ENCODE measurements at regions not wholly inside any gene's neighbourhood (a gene's known extent, or its start where the extent isn't known, plus 50 kb on each side); places are given as distances from the start of the nearest gene placed in this dataset.

DNA sequence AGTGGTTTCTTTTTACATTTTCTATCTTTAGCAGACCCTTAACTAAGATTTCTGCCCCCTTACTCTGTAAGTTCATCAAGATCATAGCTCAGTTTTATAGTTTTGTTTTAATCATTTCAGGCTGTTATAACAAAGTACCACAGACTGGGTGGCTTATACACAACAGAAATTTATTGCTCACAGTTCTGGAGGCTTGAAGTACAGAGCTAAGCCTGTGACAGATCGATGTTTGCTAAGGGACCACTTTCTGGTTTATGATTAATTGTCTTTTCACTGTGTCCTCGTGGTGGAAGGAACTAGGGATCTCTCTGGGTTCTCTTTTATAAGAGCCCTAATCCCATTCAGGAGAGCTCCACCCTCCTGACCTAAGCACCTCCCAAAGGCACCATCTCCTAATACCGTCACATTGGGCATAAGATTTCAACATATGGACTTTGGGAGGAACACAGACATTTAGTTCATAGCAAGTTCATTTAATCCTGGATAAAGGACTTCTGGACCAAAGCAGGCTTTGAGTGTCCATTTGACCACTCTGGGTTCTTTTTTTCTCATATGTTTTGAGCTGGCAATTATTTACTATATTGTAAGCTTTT lies 137.0 kb upstream of the IL15 start:
- FAIRE-seq (no peak), ATAC-seq (no peak), DNase-seq (ENCODE audit: extremely low read depth in 1 of 4, low spot score in 3 of 4) (no peak)
- POLR2A ChIA-PET, result no interaction called here
- CTCF ChIA-PET (ENCODE audit: low intra/inter-chr PET ratio), result no interaction called here
- no TSS peak for BruUV-seq (replicated peaks)
- WGBS (ENCODE audit: insufficient coverage, low coverage, missing lambda C conversion rate), result 0% methylated on average over 3 of the region's 3 CpGs
- no peaks in the 10 kb centered on the region for H3K36me3 ChIP-seq (ENCODE audit: control insufficient read depth, insufficient read depth, low read length)
- intact Hi-C loops (cut with micrococcal nuclease), result no loop called here
- H2AFZ ChIP-seq (ENCODE audit: low read depth, low read length), result no peak overlapping the region
- no peaks in the 10 kb centered on the region for H4K20me1 ChIP-seq (replicated peaks; ENCODE audit: control insufficient read depth, insufficient read depth, low read length)
- no peak overlapping the region for H3K27ac ChIP-seq (ENCODE audit: extremely low read depth, low read depth, low read length)
- H3K4me3 ChIP-seq, result no peak overlapping the region
- no peaks in the 10 kb centered on the region for H3K4me1 ChIP-seq (replicated peaks in 1 of 2; ENCODE audit: control insufficient read depth in 2 of 2, insufficient read depth in 2 of 2, low read length in 2 of 2)
- no peak overlapping the region for H3K9ac ChIP-seq (ENCODE audit: insufficient read depth in 1 of 2, low read depth in 2 of 2, low read length in 2 of 2)
- no peak overlapping the region for H3K4me2 ChIP-seq (ENCODE audit: insufficient read depth, low read length)
- H3K79me2 ChIP-seq (ENCODE audit: control insufficient read depth, insufficient read depth, low read length), result no peaks in the 10 kb centered on the region
- in situ Hi-C loops (cut with MboI), result no loop called here
- H3K9me3 ChIP-seq (replicated peaks; ENCODE audit: control insufficient read depth, insufficient read depth, low read depth, low read length), result no peaks in the 10 kb centered on the region
- H3K27me3 ChIP-seq (ENCODE audit: control insufficient read depth in 2 of 2, insufficient read depth in 2 of 2, low read length in 2 of 2), result no peaks in the 10 kb centered on the region
- H3K9me1 ChIP-seq (ENCODE audit: control insufficient read depth, insufficient read depth, low read length), result no peaks in the 10 kb centered on the region
- TF ChIP-seq, protein P1, sequence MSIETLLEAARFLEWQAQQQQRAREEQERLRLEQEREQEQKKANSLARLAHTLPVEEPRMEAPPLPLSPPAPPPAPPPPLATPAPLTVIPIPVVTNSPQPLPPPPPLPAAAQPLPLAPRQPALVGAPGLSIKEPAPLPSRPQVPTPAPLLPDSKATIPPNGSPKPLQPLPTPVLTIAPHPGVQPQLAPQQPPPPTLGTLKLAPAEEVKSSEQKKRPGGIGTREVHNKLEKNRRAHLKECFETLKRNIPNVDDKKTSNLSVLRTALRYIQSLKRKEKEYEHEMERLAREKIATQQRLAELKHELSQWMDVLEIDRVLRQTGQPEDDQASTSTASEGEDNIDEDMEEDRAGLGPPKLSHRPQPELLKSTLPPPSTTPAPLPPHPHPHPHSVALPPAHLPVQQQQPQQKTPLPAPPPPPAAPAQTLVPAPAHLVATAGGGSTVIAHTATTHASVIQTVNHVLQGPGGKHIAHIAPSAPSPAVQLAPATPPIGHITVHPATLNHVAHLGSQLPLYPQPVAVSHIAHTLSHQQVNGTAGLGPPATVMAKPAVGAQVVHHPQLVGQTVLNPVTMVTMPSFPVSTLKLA (conservative IDR thresholded peaks at IDR 0.05), result no peak
- TF ChIP-seq HMGN3 (IDR thresholded peaks at IDR 0.05; ENCODE audit: borderline replicate concordance, extremely low read depth, insufficient read length, low read depth, low read length) (no peak), NR4A1 (CRISPR knock-in tag; IDR thresholded peaks at IDR 0.05) (no peak), NR4A1 (tag; IDR thresholded peaks at IDR 0.05) (no peak), ZC3H4 (CRISPR knock-in tag; IDR thresholded peaks at IDR 0.05; ENCODE audit: borderline replicate concordance) (no peak), FIP1L1 (IDR thresholded peaks at IDR 0.05; ENCODE audit: low read depth, low read length, poor library complexity, severe bottlenecking) (no peak), PURB (CRISPR knock-in tag; IDR thresholded peaks at IDR 0.05; ENCODE audit: low read depth) (no peak), FOS (IDR thresholded peaks at IDR 0.05; ENCODE audit: extremely low read depth, insufficient read length) (no peak), SRSF1 (IDR thresholded peaks at IDR 0.05; ENCODE audit: low read depth, low read length) (no peak), HMBOX1 (IDR thresholded peaks at IDR 0.05) (no peak), ZNF140 (CRISPR knock-in tag; IDR thresholded peaks at IDR 0.05) (no peak), KLF6 (CRISPR knock-in tag; IDR thresholded peaks at IDR 0.05; ENCODE audit: borderline replicate concordance) (no peak), TEAD2 (tag; IDR thresholded peaks at IDR 0.05) (no peak), L3MBTL2 (IDR thresholded peaks at IDR 0.05) (no peak), ZNF354B (CRISPR knock-in tag; IDR thresholded peaks at IDR 0.05) (no peak), HDGF (IDR thresholded peaks at IDR 0.05) (no peak)
- TF ChIP-seq, protein P2, sequence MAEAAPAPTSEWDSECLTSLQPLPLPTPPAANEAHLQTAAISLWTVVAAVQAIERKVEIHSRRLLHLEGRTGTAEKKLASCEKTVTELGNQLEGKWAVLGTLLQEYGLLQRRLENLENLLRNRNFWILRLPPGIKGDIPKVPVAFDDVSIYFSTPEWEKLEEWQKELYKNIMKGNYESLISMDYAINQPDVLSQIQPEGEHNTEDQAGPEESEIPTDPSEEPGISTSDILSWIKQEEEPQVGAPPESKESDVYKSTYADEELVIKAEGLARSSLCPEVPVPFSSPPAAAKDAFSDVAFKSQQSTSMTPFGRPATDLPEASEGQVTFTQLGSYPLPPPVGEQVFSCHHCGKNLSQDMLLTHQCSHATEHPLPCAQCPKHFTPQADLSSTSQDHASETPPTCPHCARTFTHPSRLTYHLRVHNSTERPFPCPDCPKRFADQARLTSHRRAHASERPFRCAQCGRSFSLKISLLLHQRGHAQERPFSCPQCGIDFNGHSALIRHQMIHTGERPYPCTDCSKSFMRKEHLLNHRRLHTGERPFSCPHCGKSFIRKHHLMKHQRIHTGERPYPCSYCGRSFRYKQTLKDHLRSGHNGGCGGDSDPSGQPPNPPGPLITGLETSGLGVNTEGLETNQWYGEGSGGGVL (CRISPR knock-in tag; IDR thresholded peaks at IDR 0.05), result no peak
- TF ChIP-seq, protein P3, sequence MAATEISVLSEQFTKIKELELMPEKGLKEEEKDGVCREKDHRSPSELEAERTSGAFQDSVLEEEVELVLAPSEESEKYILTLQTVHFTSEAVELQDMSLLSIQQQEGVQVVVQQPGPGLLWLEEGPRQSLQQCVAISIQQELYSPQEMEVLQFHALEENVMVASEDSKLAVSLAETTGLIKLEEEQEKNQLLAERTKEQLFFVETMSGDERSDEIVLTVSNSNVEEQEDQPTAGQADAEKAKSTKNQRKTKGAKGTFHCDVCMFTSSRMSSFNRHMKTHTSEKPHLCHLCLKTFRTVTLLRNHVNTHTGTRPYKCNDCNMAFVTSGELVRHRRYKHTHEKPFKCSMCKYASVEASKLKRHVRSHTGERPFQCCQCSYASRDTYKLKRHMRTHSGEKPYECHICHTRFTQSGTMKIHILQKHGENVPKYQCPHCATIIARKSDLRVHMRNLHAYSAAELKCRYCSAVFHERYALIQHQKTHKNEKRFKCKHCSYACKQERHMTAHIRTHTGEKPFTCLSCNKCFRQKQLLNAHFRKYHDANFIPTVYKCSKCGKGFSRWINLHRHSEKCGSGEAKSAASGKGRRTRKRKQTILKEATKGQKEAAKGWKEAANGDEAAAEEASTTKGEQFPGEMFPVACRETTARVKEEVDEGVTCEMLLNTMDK (IDR thresholded peaks at IDR 0.05; ENCODE audit: borderline replicate concordance, insufficient read depth, low read depth, low read length, poor library complexity, severe bottlenecking), result no peak
